ENCODE measurements at regions not wholly inside any gene's neighbourhood (a gene's known extent, or its start where the extent isn't known, plus 50 kb on each side); places are given as distances from the start of the nearest gene placed in this dataset.

DNA sequence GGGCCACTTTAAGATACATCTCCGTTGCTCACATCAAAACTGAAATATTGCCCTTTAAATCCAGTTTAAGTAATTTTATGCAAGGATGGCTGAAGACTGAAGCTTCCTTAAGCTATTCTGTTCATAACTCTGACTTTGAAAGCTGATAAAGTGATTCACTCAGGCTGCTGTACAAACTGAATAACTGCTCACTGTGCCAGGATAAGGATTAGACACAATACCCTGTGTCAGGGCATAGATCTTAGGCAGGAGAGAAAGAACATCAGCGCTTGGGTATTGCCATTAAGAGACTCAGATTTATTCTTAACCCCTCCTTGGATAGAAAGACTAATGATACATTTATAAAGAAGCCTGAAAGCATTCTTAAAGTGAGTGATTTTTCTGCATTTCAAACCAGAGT is 614.5 kb upstream of the ZWINT start:
- H3K4me3 ChIP-seq: no peak overlapping the region
- no peaks in the 10 kb centered on the region for H3K9me3 ChIP-seq
- no peak for DNase-seq
- intact Hi-C loops (cut with DNase I): no loop called here
- no peak overlapping the region for H3K27ac ChIP-seq
- no peak overlapping the region for H3K9ac ChIP-seq (ENCODE audit: low read depth in 2 of 2, low read length in 2 of 2)
- no peaks in the 10 kb centered on the region for H3K27me3 ChIP-seq
- no peaks in the 10 kb centered on the region for H3K36me3 ChIP-seq
- no peaks in the 10 kb centered on the region for H3K4me1 ChIP-seq
- TF ChIP-seq, protein P1, sequence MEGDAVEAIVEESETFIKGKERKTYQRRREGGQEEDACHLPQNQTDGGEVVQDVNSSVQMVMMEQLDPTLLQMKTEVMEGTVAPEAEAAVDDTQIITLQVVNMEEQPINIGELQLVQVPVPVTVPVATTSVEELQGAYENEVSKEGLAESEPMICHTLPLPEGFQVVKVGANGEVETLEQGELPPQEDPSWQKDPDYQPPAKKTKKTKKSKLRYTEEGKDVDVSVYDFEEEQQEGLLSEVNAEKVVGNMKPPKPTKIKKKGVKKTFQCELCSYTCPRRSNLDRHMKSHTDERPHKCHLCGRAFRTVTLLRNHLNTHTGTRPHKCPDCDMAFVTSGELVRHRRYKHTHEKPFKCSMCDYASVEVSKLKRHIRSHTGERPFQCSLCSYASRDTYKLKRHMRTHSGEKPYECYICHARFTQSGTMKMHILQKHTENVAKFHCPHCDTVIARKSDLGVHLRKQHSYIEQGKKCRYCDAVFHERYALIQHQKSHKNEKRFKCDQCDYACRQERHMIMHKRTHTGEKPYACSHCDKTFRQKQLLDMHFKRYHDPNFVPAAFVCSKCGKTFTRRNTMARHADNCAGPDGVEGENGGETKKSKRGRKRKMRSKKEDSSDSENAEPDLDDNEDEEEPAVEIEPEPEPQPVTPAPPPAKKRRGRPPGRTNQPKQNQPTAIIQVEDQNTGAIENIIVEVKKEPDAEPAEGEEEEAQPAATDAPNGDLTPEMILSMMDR (IDR thresholded peaks at IDR 0.05): no peak

DNA sequence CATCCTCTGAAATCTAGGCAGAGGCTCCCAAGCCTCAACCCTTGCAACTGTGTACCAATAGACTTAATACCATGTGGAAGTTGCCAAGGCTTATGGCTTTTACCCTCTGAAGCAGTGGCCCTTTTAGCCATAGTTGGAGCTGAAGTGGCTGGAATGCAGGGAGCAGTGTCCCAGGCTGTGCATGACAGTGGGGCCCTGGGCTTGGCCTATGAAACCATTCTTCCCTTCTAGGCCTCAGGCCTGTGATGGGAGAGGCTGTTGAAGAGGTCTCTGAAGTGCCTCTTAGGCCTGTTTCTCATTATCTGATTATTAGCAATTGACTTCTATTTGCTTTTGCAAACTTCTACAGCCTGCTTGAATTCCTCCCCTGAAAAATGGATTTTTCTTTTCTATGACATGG is 612.7 kb upstream of the ZWINT start:
- no peak for DNase-seq
- intact Hi-C loops (cut with DNase I): no loop called here
- Histone ChIP-seq H3K27me3 (no peaks in the 10 kb centered on the region), H3K4me1 (no peaks in the 10 kb centered on the region), H3K36me3 (no peaks in the 10 kb centered on the region), H3K9me3 (no peaks in the 10 kb centered on the region), H3K27ac (no peak overlapping the region), H3K9ac (ENCODE audit: low read depth in 2 of 2, low read length in 2 of 2) (no peak overlapping the region), H3K4me3 (no peak overlapping the region)
- TF ChIP-seq, protein P1 (IDR thresholded peaks at IDR 0.05): no peak

DNA sequence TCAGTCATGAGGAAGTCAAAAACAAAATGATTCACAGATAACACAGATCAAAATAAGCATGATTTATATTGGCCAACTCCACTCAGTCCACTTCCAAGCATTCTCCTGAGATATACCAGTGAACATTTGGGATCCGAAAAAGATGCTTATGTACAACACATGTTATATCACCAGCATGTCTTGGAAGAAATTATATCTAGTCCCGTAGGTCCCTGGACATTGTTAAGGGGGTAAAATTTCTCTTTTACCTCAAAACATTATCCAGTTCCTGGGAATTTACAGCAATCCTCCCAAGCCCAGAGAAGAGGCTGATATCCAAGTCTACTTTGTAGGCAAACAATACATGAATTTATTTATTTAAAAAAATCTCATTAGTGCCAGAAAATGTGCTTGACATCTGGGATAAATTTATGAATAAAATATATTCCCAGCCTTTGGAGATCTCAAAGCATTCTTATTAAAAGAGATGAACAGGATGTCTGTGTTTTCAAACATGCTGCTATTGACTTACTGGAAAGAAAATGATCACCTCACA is 582.2 kb upstream of the ZWINT start:
- no peaks in the 10 kb centered on the region for H3K36me3 ChIP-seq
- no peaks in the 10 kb centered on the region for H3K9me3 ChIP-seq
- TF ChIP-seq, protein P1 (IDR thresholded peaks at IDR 0.05): no peak
- no peak overlapping the region for H3K9ac ChIP-seq (ENCODE audit: low read depth in 2 of 2, low read length in 2 of 2)
- H3K4me3 ChIP-seq: no peak overlapping the region
- no peak for DNase-seq
- intact Hi-C loops (cut with DNase I): no loop called here
- no peaks in the 10 kb centered on the region for H3K27me3 ChIP-seq
- H3K27ac ChIP-seq: no peak overlapping the region
- H3K4me1 ChIP-seq: no peaks in the 10 kb centered on the region

DNA sequence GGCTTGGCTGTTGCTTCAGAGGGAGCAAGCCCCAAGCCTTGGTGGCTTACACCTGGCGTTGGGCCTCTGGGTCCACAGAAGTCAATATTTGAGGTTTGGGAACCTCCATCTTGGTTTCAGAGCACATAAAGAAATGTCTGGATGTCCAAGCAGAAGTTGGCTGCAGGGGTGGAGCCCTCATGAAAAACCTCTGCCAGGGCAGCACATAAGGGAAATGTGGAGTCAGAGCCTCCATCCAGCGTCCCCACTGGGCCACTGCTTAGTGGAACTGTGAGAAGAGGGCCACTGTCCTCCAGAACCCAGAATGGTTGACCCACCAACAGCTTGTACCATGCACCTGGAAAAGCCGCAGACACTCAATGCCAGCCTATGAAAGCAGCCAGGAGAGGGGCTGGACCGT is 573.5 kb upstream of the ZWINT start:
- Histone ChIP-seq H3K4me3 (no peak overlapping the region), H3K27me3 (no peaks in the 10 kb centered on the region), H3K4me1 (no peaks in the 10 kb centered on the region), H3K9me3 (no peaks in the 10 kb centered on the region), H3K27ac (no peak overlapping the region), H3K9ac (ENCODE audit: low read depth in 2 of 2, low read length in 2 of 2) (no peak overlapping the region), H3K36me3 (no peaks in the 10 kb centered on the region)
- intact Hi-C loops (cut with DNase I): no loop called here
- TF ChIP-seq, protein P1 (IDR thresholded peaks at IDR 0.05): no peak
- DNase-seq: no peak

DNA sequence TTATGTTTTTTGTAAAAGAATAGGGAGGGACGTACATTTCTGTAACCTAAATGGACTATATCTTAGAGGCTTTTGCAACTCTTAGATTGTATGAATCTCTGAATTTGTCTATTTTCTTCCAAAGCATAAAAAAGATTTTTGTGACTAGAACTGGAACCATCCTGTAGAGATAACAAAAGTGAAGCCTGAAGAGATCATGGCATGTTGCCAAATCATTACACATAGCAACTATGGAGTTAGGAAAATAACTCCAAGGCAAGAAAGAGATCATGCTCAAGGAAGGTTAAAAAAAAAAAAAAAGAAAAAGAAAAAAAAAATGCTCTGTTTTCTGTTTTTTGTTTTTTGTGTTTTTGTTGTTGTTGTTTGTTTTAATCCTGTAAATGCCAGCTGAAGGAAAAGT is 567.7 kb upstream of the ZWINT start:
- H3K9ac ChIP-seq (ENCODE audit: low read depth in 2 of 2, low read length in 2 of 2): no peak overlapping the region
- H3K9me3 ChIP-seq: no peaks in the 10 kb centered on the region
- no peaks in the 10 kb centered on the region for H3K27me3 ChIP-seq
- intact Hi-C loops (cut with DNase I): no loop called here
- DNase-seq: no peak
- H3K27ac ChIP-seq: no peak overlapping the region
- no peaks in the 10 kb centered on the region for H3K36me3 ChIP-seq
- TF ChIP-seq, protein P1 (IDR thresholded peaks at IDR 0.05): no peak
- no peaks in the 10 kb centered on the region for H3K4me1 ChIP-seq
- H3K4me3 ChIP-seq: no peak overlapping the region

DNA sequence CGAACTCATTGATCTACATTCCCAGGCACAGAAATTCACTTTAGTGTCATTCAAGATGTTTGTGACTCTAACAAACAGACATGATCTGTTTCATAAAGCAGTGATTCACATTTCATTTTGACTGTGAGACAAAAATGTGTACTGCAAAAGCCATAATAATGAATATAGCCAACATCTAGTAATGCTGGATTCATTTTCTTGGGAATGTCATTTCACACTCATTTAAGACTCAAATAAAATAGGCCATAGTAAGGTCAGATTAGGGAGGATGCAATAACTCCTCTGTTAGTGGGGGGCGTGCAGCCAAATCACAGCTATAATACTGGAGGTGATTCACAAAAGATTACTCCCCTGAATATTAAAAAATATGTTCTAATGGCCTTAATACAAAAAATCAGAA is 566.6 kb upstream of the ZWINT start:
- H3K4me1 ChIP-seq: no peaks in the 10 kb centered on the region
- H3K9me3 ChIP-seq: no peaks in the 10 kb centered on the region
- intact Hi-C loops (cut with DNase I): no loop called here
- TF ChIP-seq, protein P1 (IDR thresholded peaks at IDR 0.05): no peak
- no peaks in the 10 kb centered on the region for H3K36me3 ChIP-seq
- no peak overlapping the region for H3K4me3 ChIP-seq
- no peak for DNase-seq
- H3K27ac ChIP-seq: no peak overlapping the region
- H3K9ac ChIP-seq (ENCODE audit: low read depth in 2 of 2, low read length in 2 of 2): no peak overlapping the region
- H3K27me3 ChIP-seq: no peaks in the 10 kb centered on the region
